Liver (tissue), 3 donors: ENCODE measurements at regions not wholly inside any gene's neighbourhood (a gene's known extent, or its start where the extent isn't known, plus 50 kb on each side); places are given as distances from the start of the nearest gene placed in this dataset.

Experiments used
- EGR1 ChIP-seq, 2 donors: IDR thresholded peaks; 2 replicates each; pipeline ENCODE4 v1.6.1; 2016 to 2018; ENCODE audit warnings: antibody characterized with exemption in 2 of 2, low read depth in 2 of 2
- GABPA ChIP-seq, 2 donors: IDR thresholded peaks in 1 of 2; conservative IDR thresholded peaks in 1 of 2; 2 replicates each; pipeline ENCODE4 v1.6.1; 2016; ENCODE audit warnings: antibody characterized with exemption in 2 of 2, mild to moderate bottlenecking in 1 of 2, moderate library complexity in 1 of 2
- JUND ChIP-seq, 2 donors: IDR thresholded peaks; 2 replicates each; pipeline ENCODE4 v1.6.1; 2016; ENCODE audit warnings: antibody characterized with exemption in 2 of 2
- RAD21 ChIP-seq, 2 donors: IDR thresholded peaks; 2 replicates each; pipeline ENCODE4 v1.6.1; 2016; ENCODE audit warnings: antibody characterized with exemption in 2 of 2, mild to moderate bottlenecking in 2 of 2
- TAF1 ChIP-seq: conservative IDR thresholded peaks from 2 replicates; pipeline ENCODE4 v1.6.1; 2016; ENCODE audit warnings: antibody characterized with exemption, mild to moderate bottlenecking
- YY1 ChIP-seq: IDR thresholded peaks from 2 replicates; pipeline ENCODE4 v1.6.1; 2016; ENCODE audit warnings: antibody characterized with exemption, mild to moderate bottlenecking
- TF ChIP-seq, protein P1 (sequence below): fragments of 150-350 bp; IDR thresholded peaks from 2 replicates; pipeline ENCODE4 v1.5.1; 2017; ENCODE audit warnings: improper control_type of control experiment, low read depth, low read length; ENCODE audit not compliant: missing input control
- TF ChIP-seq, protein P2 (sequence below): IDR thresholded peaks from 2 replicates; pipeline ENCODE4 v1.6.1; 2016; ENCODE audit warnings: antibody characterized with exemption, mild to moderate bottlenecking
- TF ChIP-seq, protein P3 (sequence below): IDR thresholded peaks from 2 replicates; pipeline ENCODE4 v1.6.1; 2016; ENCODE audit warnings: antibody characterized with exemption
- donor health status: healthy.
- donor health status: healthy.

DNA sequence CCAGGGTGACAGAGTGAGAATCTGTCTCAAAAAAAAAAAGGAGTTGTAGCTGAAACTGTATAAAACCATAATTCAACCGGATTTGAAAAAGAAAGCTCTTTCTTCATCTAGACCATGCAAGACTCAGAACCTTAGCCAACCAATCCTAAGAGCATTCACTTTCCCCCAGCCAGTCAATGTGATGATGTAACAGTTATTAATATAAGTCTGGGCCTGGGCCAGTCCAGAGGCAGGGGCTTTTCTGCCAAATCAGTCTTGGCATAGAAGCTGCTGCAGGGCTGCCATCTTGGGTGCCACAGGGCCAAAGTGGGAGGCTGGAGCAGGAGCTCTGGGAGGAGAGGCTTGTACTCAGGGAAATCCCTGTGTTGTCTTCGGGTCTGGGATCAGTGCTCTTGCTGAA is 288.4 kb downstream of the CLIC5 start:
- TF ChIP-seq, protein P1, sequence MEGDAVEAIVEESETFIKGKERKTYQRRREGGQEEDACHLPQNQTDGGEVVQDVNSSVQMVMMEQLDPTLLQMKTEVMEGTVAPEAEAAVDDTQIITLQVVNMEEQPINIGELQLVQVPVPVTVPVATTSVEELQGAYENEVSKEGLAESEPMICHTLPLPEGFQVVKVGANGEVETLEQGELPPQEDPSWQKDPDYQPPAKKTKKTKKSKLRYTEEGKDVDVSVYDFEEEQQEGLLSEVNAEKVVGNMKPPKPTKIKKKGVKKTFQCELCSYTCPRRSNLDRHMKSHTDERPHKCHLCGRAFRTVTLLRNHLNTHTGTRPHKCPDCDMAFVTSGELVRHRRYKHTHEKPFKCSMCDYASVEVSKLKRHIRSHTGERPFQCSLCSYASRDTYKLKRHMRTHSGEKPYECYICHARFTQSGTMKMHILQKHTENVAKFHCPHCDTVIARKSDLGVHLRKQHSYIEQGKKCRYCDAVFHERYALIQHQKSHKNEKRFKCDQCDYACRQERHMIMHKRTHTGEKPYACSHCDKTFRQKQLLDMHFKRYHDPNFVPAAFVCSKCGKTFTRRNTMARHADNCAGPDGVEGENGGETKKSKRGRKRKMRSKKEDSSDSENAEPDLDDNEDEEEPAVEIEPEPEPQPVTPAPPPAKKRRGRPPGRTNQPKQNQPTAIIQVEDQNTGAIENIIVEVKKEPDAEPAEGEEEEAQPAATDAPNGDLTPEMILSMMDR: no peak
- no peak for TF ChIP-seq YY1
- no peak for TF ChIP-seq EGR1 (IDR thresholded peaks at IDR 0.05; ENCODE audit: low read depth in 2 of 2)
- TF ChIP-seq, protein P2, sequence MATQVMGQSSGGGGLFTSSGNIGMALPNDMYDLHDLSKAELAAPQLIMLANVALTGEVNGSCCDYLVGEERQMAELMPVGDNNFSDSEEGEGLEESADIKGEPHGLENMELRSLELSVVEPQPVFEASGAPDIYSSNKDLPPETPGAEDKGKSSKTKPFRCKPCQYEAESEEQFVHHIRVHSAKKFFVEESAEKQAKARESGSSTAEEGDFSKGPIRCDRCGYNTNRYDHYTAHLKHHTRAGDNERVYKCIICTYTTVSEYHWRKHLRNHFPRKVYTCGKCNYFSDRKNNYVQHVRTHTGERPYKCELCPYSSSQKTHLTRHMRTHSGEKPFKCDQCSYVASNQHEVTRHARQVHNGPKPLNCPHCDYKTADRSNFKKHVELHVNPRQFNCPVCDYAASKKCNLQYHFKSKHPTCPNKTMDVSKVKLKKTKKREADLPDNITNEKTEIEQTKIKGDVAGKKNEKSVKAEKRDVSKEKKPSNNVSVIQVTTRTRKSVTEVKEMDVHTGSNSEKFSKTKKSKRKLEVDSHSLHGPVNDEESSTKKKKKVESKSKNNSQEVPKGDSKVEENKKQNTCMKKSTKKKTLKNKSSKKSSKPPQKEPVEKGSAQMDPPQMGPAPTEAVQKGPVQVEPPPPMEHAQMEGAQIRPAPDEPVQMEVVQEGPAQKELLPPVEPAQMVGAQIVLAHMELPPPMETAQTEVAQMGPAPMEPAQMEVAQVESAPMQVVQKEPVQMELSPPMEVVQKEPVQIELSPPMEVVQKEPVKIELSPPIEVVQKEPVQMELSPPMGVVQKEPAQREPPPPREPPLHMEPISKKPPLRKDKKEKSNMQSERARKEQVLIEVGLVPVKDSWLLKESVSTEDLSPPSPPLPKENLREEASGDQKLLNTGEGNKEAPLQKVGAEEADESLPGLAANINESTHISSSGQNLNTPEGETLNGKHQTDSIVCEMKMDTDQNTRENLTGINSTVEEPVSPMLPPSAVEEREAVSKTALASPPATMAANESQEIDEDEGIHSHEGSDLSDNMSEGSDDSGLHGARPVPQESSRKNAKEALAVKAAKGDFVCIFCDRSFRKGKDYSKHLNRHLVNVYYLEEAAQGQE: no peak
- TF ChIP-seq, protein P3, sequence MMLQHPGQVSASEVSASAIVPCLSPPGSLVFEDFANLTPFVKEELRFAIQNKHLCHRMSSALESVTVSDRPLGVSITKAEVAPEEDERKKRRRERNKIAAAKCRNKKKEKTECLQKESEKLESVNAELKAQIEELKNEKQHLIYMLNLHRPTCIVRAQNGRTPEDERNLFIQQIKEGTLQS: no peak
- no peak for TF ChIP-seq RAD21 (IDR thresholded peaks at IDR 0.05)
- TF ChIP-seq GABPA (IDR thresholded peaks at IDR 0.05 in 1 of 2, conservative IDR thresholded peaks at IDR 0.05 in 1 of 2): no peak
- TF ChIP-seq TAF1: no peak
- TF ChIP-seq JUND (IDR thresholded peaks at IDR 0.05): no peak
